CD4-positive, alpha-beta T cell (primary cell): ENCODE measurements at regions not wholly inside any gene's neighbourhood (a gene's known extent, or its start where the extent isn't known, plus 50 kb on each side); places are given as distances from the start of the nearest gene placed in this dataset.

Source experiments
- ATAC-seq: fragments of 200-7000 bp; cut with Tn5 transposase; one replicate; pipeline ENCODE4 v1.10.0; 2022; ENCODE audit warnings: mild to moderate bottlenecking; ENCODE audit not compliant: poor library complexity
- CTCF ChIA-PET: fragments of 350-600 bp; sonication (Branson Sonifier 250); formaldehyde crosslinking; loops from one replicate; lab custom pipeline; 2021; ENCODE audit warnings: antibody characterized with exemption, inconsistent platforms; lab: Charles Lee
- POLR2A ChIA-PET: fragments of 350-600 bp; sonication (Branson Sonifier 250); formaldehyde crosslinking; loops from one replicate; lab custom pipeline; 2021; ENCODE audit warnings: antibody characterized with exemption, inconsistent platforms; lab: Charles Lee
- DNase-seq, 14 experiments: peaks; one replicate each; pipeline ENCODE4 v3.0.0-alpha.2; 2013 to 2020; ENCODE audit warnings: mixed read lengths in 2 of 14
- H3K27ac ChIP-seq, 2 donors: one replicate each; pipeline versions ENCODE4 v1.5.1 to v1.7.0; 2013; ENCODE audit warnings: low read length in 2 of 2, low read depth in 1 of 2, mild to moderate bottlenecking in 1 of 2
- H3K27me3 ChIP-seq, 2 experiments: 1 replicate in 1 of 2; 2 replicates in 1 of 2; pipeline versions ENCODE4 v1.6.1 to v1.7.0; 2013; ENCODE audit warnings: low read length in 2 of 2, control low read depth in 1 of 2, mild to moderate bottlenecking in 1 of 2, moderate library complexity in 1 of 2; ENCODE audit not compliant: insufficient read depth in 2 of 2, control insufficient read depth in 1 of 2
- H3K36me3 ChIP-seq: one replicate; pipeline ENCODE4 v1.6.1; 2013; ENCODE audit warnings: low read length, control low read depth; ENCODE audit not compliant: insufficient read depth
- H3K4me1 ChIP-seq: one replicate; pipeline ENCODE4 v1.6.1; 2013; ENCODE audit warnings: low read length, control low read depth; ENCODE audit not compliant: insufficient read depth
- H3K4me3 ChIP-seq: one replicate; pipeline ENCODE4 v1.5.1; 2013; ENCODE audit warnings: mild to moderate bottlenecking, low read length, moderate library complexity
- H3K9me3 ChIP-seq, 2 experiments: 1 replicate in 1 of 2; 2 replicates in 1 of 2; pipeline versions ENCODE4 v1.6.1 to v1.7.0; 2013; ENCODE audit warnings: low read length in 2 of 2, mild to moderate bottlenecking in 2 of 2, control low read depth in 1 of 2, moderate library complexity in 1 of 2; ENCODE audit not compliant: control insufficient read depth in 1 of 2, insufficient read depth in 1 of 2
- H3K27ac Mint-ChIP-seq: one replicate; pipeline ENCODE4 v1.8.0; 2020; ENCODE audit warnings: mixed read lengths
- H3K27me3 Mint-ChIP-seq: one replicate; pipeline ENCODE4 v1.8.0; 2021; ENCODE audit warnings: mixed read lengths
- H3K36me3 Mint-ChIP-seq: one replicate; pipeline ENCODE4 v1.8.0; 2021; ENCODE audit warnings: low read depth, mixed read lengths
- H3K4me1 Mint-ChIP-seq: one replicate; pipeline ENCODE4 v1.8.0; 2021; ENCODE audit warnings: low read depth, mixed read lengths
- H3K4me3 Mint-ChIP-seq: one replicate; pipeline ENCODE4 v1.8.0; 2020; ENCODE audit warnings: mild to moderate bottlenecking, mixed read lengths
- H3K9me3 Mint-ChIP-seq: one replicate; pipeline ENCODE4 v1.8.0; 2020; ENCODE audit warnings: mixed read lengths
- intact Hi-C, 2 experiments: fragments of 100-400 bp; cut with DNase I in 1 of 2; cut with micrococcal nuclease in 1 of 2; formaldehyde crosslinking; loops; one replicate each; pipeline versions ENCODE4 v1.15.1 to v1.9.0; 2023 to 2025; cut with DNase I, micrococcal nuclease
- TF ChIP-seq, protein P1 (sequence below): fragments of 200-600 bp; IDR thresholded peaks from one replicate; pipeline ENCODE4 v1.8.0; 2022; ENCODE audit warnings: antibody characterized with exemption, mild to moderate bottlenecking

DNA sequence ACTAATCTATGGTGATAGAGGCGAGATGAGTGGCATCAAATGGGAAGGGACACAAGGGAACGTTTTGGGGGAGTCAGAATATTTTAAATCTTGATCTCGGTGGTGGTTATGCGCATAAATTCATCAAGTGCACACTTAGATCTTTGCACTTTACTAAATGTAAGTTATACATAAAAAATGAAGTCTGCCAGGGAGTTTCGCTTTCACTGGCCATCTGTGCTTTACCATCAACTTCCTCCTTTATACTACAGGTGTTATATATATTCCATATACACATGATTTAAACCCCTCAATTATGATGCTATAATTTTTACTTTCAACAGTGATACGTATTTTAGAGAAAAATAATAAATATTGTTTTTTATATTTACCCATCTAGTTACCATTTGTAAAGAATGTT is 97.6 kb upstream of the AKIRIN2 start:
- CTCF ChIA-PET, result no interaction called here
- peaks cover 5% of the 10 kb centered on the region for H3K27me3 Mint-ChIP-seq
- H3K4me3 Mint-ChIP-seq, result no peak overlapping the region
- Histone ChIP-seq H3K4me3 (no peak overlapping the region), H3K9me3 (no peaks in the 10 kb centered on the region), H3K27me3 (no peaks in the 10 kb centered on the region), H3K4me1 (no peaks in the 10 kb centered on the region), H3K36me3 (no peaks in the 10 kb centered on the region), H3K27ac (no peak overlapping the region)
- POLR2A ChIA-PET, result no interaction called here
- H3K9me3 Mint-ChIP-seq, result no peaks in the 10 kb centered on the region
- intact Hi-C loops, result loop anchor here in 1 of 2 experiments (10.0 kb wide), 1 partner anchor 405 kb away; no protein-coding TSS in a partner anchor
- H3K4me1 Mint-ChIP-seq, result no peaks in the 10 kb centered on the region
- no peak overlapping the region for H3K27ac Mint-ChIP-seq
- TF ChIP-seq, protein P1, sequence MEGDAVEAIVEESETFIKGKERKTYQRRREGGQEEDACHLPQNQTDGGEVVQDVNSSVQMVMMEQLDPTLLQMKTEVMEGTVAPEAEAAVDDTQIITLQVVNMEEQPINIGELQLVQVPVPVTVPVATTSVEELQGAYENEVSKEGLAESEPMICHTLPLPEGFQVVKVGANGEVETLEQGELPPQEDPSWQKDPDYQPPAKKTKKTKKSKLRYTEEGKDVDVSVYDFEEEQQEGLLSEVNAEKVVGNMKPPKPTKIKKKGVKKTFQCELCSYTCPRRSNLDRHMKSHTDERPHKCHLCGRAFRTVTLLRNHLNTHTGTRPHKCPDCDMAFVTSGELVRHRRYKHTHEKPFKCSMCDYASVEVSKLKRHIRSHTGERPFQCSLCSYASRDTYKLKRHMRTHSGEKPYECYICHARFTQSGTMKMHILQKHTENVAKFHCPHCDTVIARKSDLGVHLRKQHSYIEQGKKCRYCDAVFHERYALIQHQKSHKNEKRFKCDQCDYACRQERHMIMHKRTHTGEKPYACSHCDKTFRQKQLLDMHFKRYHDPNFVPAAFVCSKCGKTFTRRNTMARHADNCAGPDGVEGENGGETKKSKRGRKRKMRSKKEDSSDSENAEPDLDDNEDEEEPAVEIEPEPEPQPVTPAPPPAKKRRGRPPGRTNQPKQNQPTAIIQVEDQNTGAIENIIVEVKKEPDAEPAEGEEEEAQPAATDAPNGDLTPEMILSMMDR, result no peak
- DNase-seq (no peak), ATAC-seq (no peak)
- H3K36me3 Mint-ChIP-seq, result no peaks in the 10 kb centered on the region

DNA sequence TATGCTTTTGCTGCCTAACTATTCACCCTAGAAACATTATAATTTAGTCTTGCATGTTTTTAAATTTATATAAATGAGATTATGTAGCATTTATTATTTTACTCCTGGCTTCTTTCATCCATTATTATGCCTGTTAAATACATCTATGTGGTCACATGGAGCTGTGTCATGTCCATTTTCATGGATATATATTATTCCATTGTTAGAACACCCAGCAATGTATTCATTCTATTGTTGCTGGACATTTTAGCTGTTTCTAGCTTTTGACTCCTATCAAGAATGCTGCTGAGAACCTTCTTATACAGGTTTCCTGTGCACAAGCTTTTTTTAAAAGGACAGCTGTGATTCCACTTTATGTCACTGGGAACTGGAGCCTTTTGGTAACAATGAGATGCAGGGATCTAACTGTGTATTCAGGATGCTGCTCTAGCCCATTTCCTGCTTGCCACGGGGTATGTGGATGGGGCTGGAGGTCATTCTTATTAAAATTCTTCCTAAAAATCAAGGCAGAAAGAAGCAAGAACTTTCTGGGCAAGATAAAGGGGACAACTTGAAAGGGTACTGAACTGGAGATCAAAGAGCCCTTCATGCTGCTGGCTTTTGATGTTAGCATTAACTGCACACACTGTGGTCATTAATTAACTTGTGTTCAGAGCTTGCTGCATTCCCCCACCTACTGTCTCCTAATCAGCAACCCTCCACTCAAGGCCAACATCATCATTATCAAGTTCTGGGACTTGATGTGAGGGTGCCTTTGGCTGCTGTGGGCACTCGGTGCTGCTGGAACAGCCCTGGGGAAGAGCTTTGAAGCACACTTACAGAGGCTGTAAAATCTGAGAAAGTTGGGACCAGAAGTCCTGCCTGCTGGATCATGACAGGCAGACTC is 96.6 kb upstream of the AKIRIN2 start:
- Histone ChIP-seq H3K27ac (no peak overlapping the region), H3K4me1 (no peaks in the 10 kb centered on the region), H3K36me3 (no peaks in the 10 kb centered on the region), H3K9me3 (no peaks in the 10 kb centered on the region), H3K4me3 (no peak overlapping the region), H3K27me3 (no peaks in the 10 kb centered on the region)
- H3K4me1 Mint-ChIP-seq, result no peaks in the 10 kb centered on the region
- TF ChIP-seq, protein P1, result no peak
- intact Hi-C loops, result loop anchor here in 1 of 2 experiments (10.0 kb wide), 1 partner anchor 404 kb away; no protein-coding TSS in a partner anchor
- CTCF ChIA-PET, result interaction anchor here (0.6 kb wide), 1 partner anchor 68 kb away, joined by 3 read pairs; no protein-coding TSS in a partner anchor
- no peaks in the 10 kb centered on the region for H3K9me3 Mint-ChIP-seq
- POLR2A ChIA-PET, result no interaction called here
- no peak overlapping the region for H3K27ac Mint-ChIP-seq
- no peaks in the 10 kb centered on the region for H3K36me3 Mint-ChIP-seq
- peaks cover 5% of the 10 kb centered on the region for H3K27me3 Mint-ChIP-seq
- DNase-seq, result no peak
- no peak overlapping the region for H3K4me3 Mint-ChIP-seq
- ATAC-seq, result no peak

DNA sequence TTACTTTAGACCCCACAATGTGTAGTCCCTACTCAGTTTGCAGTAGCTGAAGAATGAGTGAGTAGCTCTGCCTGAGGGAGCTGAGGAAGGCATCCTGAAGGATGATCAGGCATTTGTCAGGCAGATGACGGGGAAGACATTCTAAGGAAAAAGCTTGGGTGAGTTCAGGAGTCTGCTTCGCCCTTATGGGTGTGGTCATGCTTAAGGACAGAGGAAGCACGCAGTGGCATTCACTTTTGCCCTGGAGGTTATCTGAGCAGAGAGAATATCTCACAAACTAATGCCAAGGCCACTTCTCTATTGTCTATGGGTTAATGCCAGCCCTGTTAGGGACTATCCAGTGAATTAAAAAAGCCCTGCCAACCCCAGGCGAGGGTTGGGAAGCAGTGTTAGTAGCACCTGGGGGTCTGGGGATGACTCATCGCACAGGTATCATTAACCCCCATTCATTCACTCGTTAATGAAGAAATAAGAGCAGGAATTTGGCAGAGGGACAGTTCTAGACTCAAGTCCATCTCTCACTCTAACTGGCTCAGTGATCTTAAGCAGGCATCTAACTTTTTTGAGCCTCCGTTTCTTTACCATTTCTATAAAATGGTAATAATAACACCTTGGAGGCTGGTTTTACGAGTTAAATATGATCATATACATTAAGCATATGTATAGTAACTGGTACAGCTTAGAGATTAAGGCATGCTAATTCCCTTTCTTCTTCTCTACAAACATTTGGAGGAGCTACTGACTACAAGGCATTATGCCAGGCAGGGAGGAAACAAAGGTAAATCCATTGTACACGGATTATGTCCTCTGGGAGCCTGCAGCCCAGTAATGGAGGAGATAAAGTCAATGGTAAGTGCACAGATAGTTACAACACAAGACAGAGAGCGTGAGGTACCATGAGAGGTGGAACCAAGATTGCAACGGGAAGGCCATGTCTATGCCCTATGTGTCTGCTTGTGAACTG is 93.2 kb upstream of the AKIRIN2 start:
- Mint-ChIP-seq H3K4me3 (no peak overlapping the region), H3K36me3 (no peaks in the 10 kb centered on the region), H3K27ac (no peak overlapping the region), H3K9me3 (no peaks in the 10 kb centered on the region), H3K4me1 (no peaks in the 10 kb centered on the region), H3K27me3 (no peaks in the 10 kb centered on the region)
- Histone ChIP-seq H3K36me3 (no peaks in the 10 kb centered on the region), H3K9me3 (no peaks in the 10 kb centered on the region), H3K27ac (no peak overlapping the region), H3K27me3 (no peaks in the 10 kb centered on the region), H3K4me1 (no peaks in the 10 kb centered on the region), H3K4me3 (no peak overlapping the region)
- intact Hi-C loops, result loop anchor here in 1 of 2 experiments (10.0 kb wide), 1 partner anchor 400 kb away; no protein-coding TSS in a partner anchor
- no peak for ATAC-seq
- TF ChIP-seq, protein P1, result no peak
- no peak for DNase-seq
- POLR2A ChIA-PET, result no interaction called here
- CTCF ChIA-PET, result interaction anchor here (1.3 kb wide), 1 partner anchor 8 kb away, joined by 3 read pairs; no protein-coding TSS in a partner anchor
